Endothelial cell of umbilical vein (primary cell): ENCODE measurements at regions not wholly inside any gene's neighbourhood (a gene's known extent, or its start where the extent isn't known, plus 50 kb on each side); places are given as distances from the start of the nearest gene placed in this dataset.

Source experiments
- BruUV-seq: library from RNA; stranded (reverse); fragments of 400-500 nt; replicated peaks from 2 replicates; lab custom pipeline; 2021; lab: Mats Ljungman, UMichigan
- CTCF ChIA-PET: fragments of 300-600, 350-600 bp; sonication (Branson Sonifier 250); formaldehyde crosslinking; loops from one replicate; lab custom pipeline; 2021; ENCODE audit warnings: antibody characterized with exemption, inconsistent platforms; lab: Charles Lee
- POLR2A ChIA-PET: fragments of 300-600, 350-600 bp; sonication (Branson Sonifier 250); formaldehyde crosslinking; loops from one replicate; lab custom pipeline; 2021; ENCODE audit warnings: antibody characterized with exemption, inconsistent platforms; lab: Charles Lee
- DNase-seq: peaks from one replicate; pipeline ENCODE4 v3.0.0-alpha.2; 2011; ENCODE audit warnings: low read depth, low spot score
- FAIRE-seq: peaks from 2 replicates; lab custom pipeline; 2011; peaks lifted over from hg19 to GRCh38; lab: Jason Lieb, UNC
- H2AFZ ChIP-seq: 2 replicates; pipeline ENCODE4 v1.6.0; 2012; ENCODE audit warnings: low read depth, low read length, control low read depth, inconsistent platforms
- H3K27ac ChIP-seq: 2 replicates; pipeline ENCODE4 v1.5.1; 2011; ENCODE audit warnings: low read depth, mild to moderate bottlenecking, control low read depth, low read length, moderate library complexity; ENCODE audit not compliant: insufficient read depth
- H3K27me3 ChIP-seq, 2 experiments: 2 replicates each; pipeline versions ENCODE4 v1.6.0 to v1.6.1; 2011; ENCODE audit warnings: low read length in 2 of 2, mixed read lengths in 1 of 2; ENCODE audit not compliant: control insufficient read depth in 2 of 2, insufficient read depth in 2 of 2
- H3K36me3 ChIP-seq, 2 experiments: 2 replicates in 1 of 2; 3 replicates in 1 of 2; pipeline ENCODE4 v1.5.1; 2011; ENCODE audit warnings: low read length in 2 of 2, mild to moderate bottlenecking in 1 of 2, moderate library complexity in 1 of 2; ENCODE audit not compliant: control insufficient read depth in 2 of 2, insufficient read depth in 2 of 2; ENCODE audit errors: extremely low read depth in 1 of 2
- H3K4me1 ChIP-seq: 3 replicates; pipeline ENCODE4 v1.5.1; 2011; ENCODE audit warnings: mild to moderate bottlenecking, low read length; ENCODE audit not compliant: control insufficient read depth, insufficient read depth; ENCODE audit errors: extremely low read depth
- H3K4me2 ChIP-seq: 2 replicates; pipeline ENCODE4 v1.6.1; 2011; ENCODE audit warnings: low read length, control low read depth, mixed read lengths; ENCODE audit not compliant: insufficient read depth
- H3K4me3 ChIP-seq, 3 experiments: fragments of 200-600 bp in 1 of 3; sonication (generic), shearing (Covaris generic) in 1 of 3; replicated peaks in 1 of 3; 2 replicates each; pipeline ENCODE4 v1.5.1; 2011 to 2016; ENCODE audit warnings: control low read depth in 3 of 3, low read length in 3 of 3, mild to moderate bottlenecking in 2 of 3, inconsistent platforms in 1 of 3, low read depth in 1 of 3, moderate library complexity in 1 of 3; ENCODE audit not compliant: insufficient read depth in 1 of 3
- H3K79me2 ChIP-seq: 2 replicates; pipeline ENCODE4 v1.6.0; 2012; ENCODE audit warnings: low read length, inconsistent platforms; ENCODE audit not compliant: control insufficient read depth, insufficient read depth
- H3K9ac ChIP-seq: replicated peaks from 2 replicates; pipeline ENCODE3; 2011; ENCODE audit warnings: low read length, control low read depth; ENCODE audit not compliant: insufficient read depth; ENCODE audit errors: extremely low read depth
- H3K9me1 ChIP-seq: replicated peaks from 3 replicates; pipeline ENCODE4 v1.6.0; 2011; ENCODE audit warnings: mild to moderate bottlenecking, low read length; ENCODE audit not compliant: control insufficient read depth, insufficient read depth; ENCODE audit errors: extremely low read depth
- H3K9me3 ChIP-seq: replicated peaks from 2 replicates; pipeline ENCODE4 v1.5.1; 2012; ENCODE audit warnings: low read length, inconsistent platforms; ENCODE audit not compliant: control insufficient read depth, insufficient read depth
- H4K20me1 ChIP-seq: replicated peaks from 2 replicates; pipeline ENCODE3; 2011; ENCODE audit warnings: mild to moderate bottlenecking, low read length; ENCODE audit not compliant: control insufficient read depth, insufficient read depth; ENCODE audit errors: extremely low read depth
- EZH2 ChIP-seq: IDR thresholded peaks from 2 replicates; pipeline ENCODE4 v1.6.1; 2012; ENCODE audit warnings: borderline replicate concordance, low read depth, mild to moderate bottlenecking, moderate library complexity, low read length, inconsistent platforms; ENCODE audit not compliant: severe bottlenecking
- FOS ChIP-seq: IDR thresholded peaks from 2 replicates; pipeline ENCODE4 v1.6.1; 2011; ENCODE audit warnings: mild to moderate bottlenecking, low read length, moderate library complexity, borderline replicate concordance; ENCODE audit not compliant: insufficient read depth
- GATA2 ChIP-seq: IDR thresholded peaks from 2 replicates; pipeline ENCODE4 v1.7.0; 2011; ENCODE audit warnings: low read depth, mild to moderate bottlenecking, moderate library complexity, mixed read lengths, low read length; ENCODE audit not compliant: insufficient read length, insufficient read depth
- JUN ChIP-seq: IDR thresholded peaks from 2 replicates; pipeline ENCODE4 v1.6.1; 2011; ENCODE audit warnings: borderline replicate concordance, low read depth; ENCODE audit not compliant: insufficient read length, insufficient read depth
- MYC ChIP-seq: IDR thresholded peaks from one replicate; pipeline ENCODE4 v1.6.1; 2011; ENCODE audit warnings: mild to moderate bottlenecking, low read depth, low read length
- POLR2A ChIP-seq: IDR thresholded peaks from 2 replicates; pipeline ENCODE4 v1.6.1; 2012; ENCODE audit warnings: low read depth, mild to moderate bottlenecking, control low read depth, low read length
- POLR2AphosphoS5 ChIP-seq: IDR thresholded peaks from 2 replicates; pipeline ENCODE4 v1.6.1; 2012; ENCODE audit warnings: low read depth, mild to moderate bottlenecking, control low read depth, low read length, moderate library complexity; ENCODE audit not compliant: insufficient read depth
- dilution Hi-C: fragments of 300-500 bp; cut with MboI; formaldehyde crosslinking; loops from one replicate; pipeline ENCODE4 v1.15.0; 2019; ENCODE audit warnings: low sequenced_read_pairs; ENCODE audit not compliant: extremely low pct_ligation_motif_present
- intact Hi-C: fragments of 100-400 bp; cut with micrococcal nuclease; formaldehyde crosslinking; loops from one replicate; pipeline ENCODE4 v1.10.0; 2022
- TF ChIP-seq, protein P1 (sequence below): IDR thresholded peaks from 2 replicates; pipeline ENCODE4 v1.6.1; 2011; ENCODE audit not compliant: insufficient read depth, insufficient read length
- TF ChIP-seq, protein P2 (sequence below), 2 donors: IDR thresholded peaks; 1 replicate in 1 of 2; 2 replicates in 1 of 2; pipeline ENCODE4 v1.5.1; 2011; ENCODE audit warnings: low read length in 2 of 2, mild to moderate bottlenecking in 2 of 2, moderate library complexity in 2 of 2, control low read depth in 1 of 2, inconsistent platforms in 1 of 2, low read depth in 1 of 2; ENCODE audit not compliant: insufficient read depth in 1 of 2; ENCODE audit errors: extremely low read depth in 1 of 2

DNA sequence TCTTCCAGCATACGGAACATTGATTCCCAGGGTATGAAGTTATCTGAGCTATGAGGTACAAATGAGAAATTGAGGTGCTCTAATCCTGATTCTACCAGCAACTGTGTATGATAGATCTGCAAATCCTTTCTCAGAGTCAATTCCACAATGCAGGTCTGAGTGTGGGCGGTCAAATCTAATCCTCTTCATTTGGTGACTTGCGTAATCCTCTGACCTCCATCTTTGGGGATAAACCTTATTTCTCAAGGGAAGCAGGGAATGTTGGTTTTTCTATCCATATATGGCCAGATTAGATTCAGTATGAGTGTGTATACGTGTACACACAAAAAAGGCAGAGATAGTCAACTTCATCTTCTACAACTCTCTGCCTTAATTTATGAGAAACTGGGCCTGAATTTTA is 348.4 kb upstream of the IL12A start:
- no TSS peak for BruUV-seq
- dilution Hi-C loops, result no loop called here
- Histone ChIP-seq H3K4me1 (no peaks in the 10 kb centered on the region), H2AFZ (no peak overlapping the region), H3K27me3 (peaks cover 3 to 5% of the 10 kb centered on the region in 2 experiments), H4K20me1 (no peaks in the 10 kb centered on the region), H3K79me2 (no peaks in the 10 kb centered on the region), H3K9ac (no peak overlapping the region), H3K4me3 (no peak overlapping the region), H3K36me3 (no peaks in the 10 kb centered on the region), H3K27ac (no peak overlapping the region), H3K4me2 (no peak overlapping the region), H3K9me1 (no peaks in the 10 kb centered on the region), H3K9me3 (no peaks in the 10 kb centered on the region)
- DNase-seq (no peak), FAIRE-seq (no peak)
- CTCF ChIA-PET, result no interaction called here
- intact Hi-C loops, result no loop called here
- TF ChIP-seq FOS (no peak), JUN (no peak)
- POLR2A ChIA-PET, result no interaction called here

DNA sequence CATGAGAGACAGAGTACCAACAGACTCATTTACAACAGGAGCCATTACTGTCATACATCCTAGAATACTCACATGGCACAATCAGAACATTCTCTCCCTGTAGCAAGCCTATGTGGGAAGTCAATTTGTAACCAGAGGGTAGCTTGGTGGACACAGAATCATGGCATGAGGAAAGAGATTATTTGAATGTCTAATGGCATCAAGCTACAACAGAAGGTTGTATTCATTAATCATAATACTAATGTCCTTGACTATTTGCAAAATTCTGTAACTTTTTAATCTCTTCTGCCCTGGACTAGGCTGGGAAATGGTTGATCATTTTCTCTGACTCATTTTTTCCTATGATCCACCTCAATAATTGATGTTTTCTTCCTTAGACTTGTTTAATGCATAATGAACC is 345.2 kb upstream of the IL12A start:
- DNase-seq (no peak), FAIRE-seq (no peak)
- no peaks in the 10 kb centered on the region for H3K36me3 ChIP-seq
- H3K27me3 ChIP-seq, result peaks cover 3 to 5% of the 10 kb centered on the region in 2 experiments
- TF ChIP-seq POLR2AphosphoS5 (no peak), EZH2 (no peak), POLR2A (no peak), GATA2 (no peak), FOS (no peak), MYC (no peak), JUN (no peak)
- TF ChIP-seq, protein P1, sequence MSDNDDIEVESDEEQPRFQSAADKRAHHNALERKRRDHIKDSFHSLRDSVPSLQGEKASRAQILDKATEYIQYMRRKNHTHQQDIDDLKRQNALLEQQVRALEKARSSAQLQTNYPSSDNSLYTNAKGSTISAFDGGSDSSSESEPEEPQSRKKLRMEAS, result no peak
- TF ChIP-seq, protein P2, sequence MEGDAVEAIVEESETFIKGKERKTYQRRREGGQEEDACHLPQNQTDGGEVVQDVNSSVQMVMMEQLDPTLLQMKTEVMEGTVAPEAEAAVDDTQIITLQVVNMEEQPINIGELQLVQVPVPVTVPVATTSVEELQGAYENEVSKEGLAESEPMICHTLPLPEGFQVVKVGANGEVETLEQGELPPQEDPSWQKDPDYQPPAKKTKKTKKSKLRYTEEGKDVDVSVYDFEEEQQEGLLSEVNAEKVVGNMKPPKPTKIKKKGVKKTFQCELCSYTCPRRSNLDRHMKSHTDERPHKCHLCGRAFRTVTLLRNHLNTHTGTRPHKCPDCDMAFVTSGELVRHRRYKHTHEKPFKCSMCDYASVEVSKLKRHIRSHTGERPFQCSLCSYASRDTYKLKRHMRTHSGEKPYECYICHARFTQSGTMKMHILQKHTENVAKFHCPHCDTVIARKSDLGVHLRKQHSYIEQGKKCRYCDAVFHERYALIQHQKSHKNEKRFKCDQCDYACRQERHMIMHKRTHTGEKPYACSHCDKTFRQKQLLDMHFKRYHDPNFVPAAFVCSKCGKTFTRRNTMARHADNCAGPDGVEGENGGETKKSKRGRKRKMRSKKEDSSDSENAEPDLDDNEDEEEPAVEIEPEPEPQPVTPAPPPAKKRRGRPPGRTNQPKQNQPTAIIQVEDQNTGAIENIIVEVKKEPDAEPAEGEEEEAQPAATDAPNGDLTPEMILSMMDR (IDR thresholded peaks at IDR 0.05; ENCODE audit: extremely low read depth in 1 of 2, insufficient read depth in 1 of 2, low read depth in 1 of 2, low read length in 2 of 2), result no peak
- H3K9me1 ChIP-seq, result no peaks in the 10 kb centered on the region
- no peak overlapping the region for H3K4me3 ChIP-seq
- H3K27ac ChIP-seq, result no peak overlapping the region
- H3K9me3 ChIP-seq, result no peaks in the 10 kb centered on the region
- no peak overlapping the region for H3K4me2 ChIP-seq
- H3K9ac ChIP-seq, result no peak overlapping the region
- POLR2A ChIA-PET, result no interaction called here
- CTCF ChIA-PET, result no interaction called here
- H3K4me1 ChIP-seq, result no peaks in the 10 kb centered on the region
- dilution Hi-C loops, result no loop called here
- H4K20me1 ChIP-seq, result no peaks in the 10 kb centered on the region
- no peaks in the 10 kb centered on the region for H3K79me2 ChIP-seq
- BruUV-seq, result no TSS peak
- H2AFZ ChIP-seq, result no peak overlapping the region
- intact Hi-C loops, result no loop called here
